ENCODE measurements at regions not wholly inside any gene's neighbourhood (a gene's known extent, or its start where the extent isn't known, plus 50 kb on each side); places are given as distances from the start of the nearest gene placed in this dataset.

GRCh38 chr3:23128655-23129054 lies 74.5 kb upstream of the UBE2E2 start:
- DNase-seq, result no peak
- intact Hi-C loops (cut with micrococcal nuclease), result loop anchor here (10.0 kb wide), 1 partner anchor 56 kb away; no protein-coding TSS in a partner anchor
- Histone ChIP-seq H3K4me3 (no peak overlapping the region), H3K9me3 (replicated peaks) (no peaks in the 10 kb centered on the region), H3K27me3 (ENCODE audit: low read depth) (no peaks in the 10 kb centered on the region), H3K27ac (replicated peaks) (no peak overlapping the region), H3K4me1 (peaks cover 15% of the 10 kb centered on the region), H3K36me3 (no peaks in the 10 kb centered on the region)
- TF ChIP-seq CTCF (IDR thresholded peaks at IDR 0.05; ENCODE audit: borderline replicate concordance), result no peak

- no peak for DNase-seq
- no peaks in the 10 kb centered on the region for H3K9me3 ChIP-seq (replicated peaks)
- H3K36me3 ChIP-seq, result no peaks in the 10 kb centered on the region
- TF ChIP-seq CTCF (IDR thresholded peaks at IDR 0.05; ENCODE audit: borderline replicate concordance), result no peak
- intact Hi-C loops (cut with micrococcal nuclease), result loop anchor here (10.0 kb wide), 1 partner anchor 56 kb away; no protein-coding TSS in a partner anchor
- H3K4me1 ChIP-seq, result peaks cover 15% of the 10 kb centered on the region
- no peak overlapping the region for H3K4me3 ChIP-seq
- no peaks in the 10 kb centered on the region for H3K27me3 ChIP-seq (ENCODE audit: low read depth)
- H3K27ac ChIP-seq (replicated peaks), result no peak overlapping the region
Observed at GRCh38 chr3:23129117-23129516, 74.0 kb upstream of the UBE2E2 start.

GRCh38 chr3:23129817-23130216 lies 73.3 kb upstream of the UBE2E2 start:
- intact Hi-C loops (cut with micrococcal nuclease), result loop anchor here (10.0 kb wide), 1 partner anchor 55 kb away; no protein-coding TSS in a partner anchor
- no peak overlapping the region for H3K4me3 ChIP-seq
- H3K4me1 ChIP-seq, result peaks cover 15% of the 10 kb centered on the region
- H3K27me3 ChIP-seq (ENCODE audit: low read depth), result no peaks in the 10 kb centered on the region
- no peak for TF ChIP-seq CTCF (IDR thresholded peaks at IDR 0.05; ENCODE audit: borderline replicate concordance)
- DNase-seq, result no peak
- no peaks in the 10 kb centered on the region for H3K9me3 ChIP-seq (replicated peaks)
- H3K36me3 ChIP-seq, result no peaks in the 10 kb centered on the region
- no peak overlapping the region for H3K27ac ChIP-seq (replicated peaks)

GRCh38 chr3:23130406-23130805 lies 72.7 kb upstream of the UBE2E2 start:
- intact Hi-C loops (cut with micrococcal nuclease), result no loop called here
- DNase-seq, result no peak

GRCh38 chr3:23135026-23135785 lies 67.9 kb upstream of the UBE2E2 start:
- intact Hi-C loops (cut with micrococcal nuclease), result no loop called here
- H3K9me3 ChIP-seq (replicated peaks), result peaks cover 14% of the 10 kb centered on the region
- no peak for DNase-seq
- no peak for TF ChIP-seq CTCF (IDR thresholded peaks at IDR 0.05; ENCODE audit: borderline replicate concordance)
- no peak overlapping the region for H3K27ac ChIP-seq (replicated peaks)
- H3K36me3 ChIP-seq, result peaks cover 3% of the 10 kb centered on the region
- no peak overlapping the region for H3K4me3 ChIP-seq
- H3K27me3 ChIP-seq (ENCODE audit: low read depth), result no peaks in the 10 kb centered on the region
- no peaks in the 10 kb centered on the region for H3K4me1 ChIP-seq

More at GRCh38 chr3:23130406-23130805, 72.7 kb upstream of the UBE2E2 start:
- H3K27ac ChIP-seq (replicated peaks), result no peak overlapping the region
- no peak for TF ChIP-seq CTCF (IDR thresholded peaks at IDR 0.05; ENCODE audit: borderline replicate concordance)
- H3K36me3 ChIP-seq, result no peaks in the 10 kb centered on the region
- no peak overlapping the region for H3K4me3 ChIP-seq
- peaks cover 15% of the 10 kb centered on the region for H3K4me1 ChIP-seq
- H3K27me3 ChIP-seq (ENCODE audit: low read depth), result no peaks in the 10 kb centered on the region
- H3K9me3 ChIP-seq (replicated peaks), result no peaks in the 10 kb centered on the region

All from left ventricle myocardium inferior (tissue), 1 donor.